ENCODE measurements at regions not wholly inside any gene's neighbourhood (a gene's known extent, or its start where the extent isn't known, plus 50 kb on each side); places are given as distances from the start of the nearest gene placed in this dataset.

GRCh38 chr7:52656098-52656497 lies 379.3 kb upstream of the POM121L12 start:
- 21% methylated on average over 3 of the region's 3 CpGs for WGBS
- no peaks in the 10 kb centered on the region for H3K36me3 ChIP-seq
- H3K9me3 ChIP-seq = no peaks in the 10 kb centered on the region
- TF ChIP-seq POLR2AphosphoS5 (IDR thresholded peaks at IDR 0.05) = peak; percentile 31
- no peak for TF ChIP-seq CTCF (IDR thresholded peaks at IDR 0.05)
- TF ChIP-seq POLR2A (IDR thresholded peaks at IDR 0.05) = no peak
- no peak overlapping the region for H3K4me3 ChIP-seq
- no peak for DNase-seq (ENCODE audit: low spot score)
- H3K27ac ChIP-seq = no peak overlapping the region
- H3K4me1 ChIP-seq (replicated peaks) = no peaks in the 10 kb centered on the region
- H3K27me3 ChIP-seq (replicated peaks; ENCODE audit: insufficient read depth) = no peaks in the 10 kb centered on the region
- intact Hi-C loops (cut with DNase I) = no loop called here

- no peaks in the 10 kb centered on the region for H3K9me3 ChIP-seq
- no peak overlapping the region for H3K27ac ChIP-seq
- DNase-seq (ENCODE audit: low spot score) = no peak
- H3K27me3 ChIP-seq (replicated peaks; ENCODE audit: insufficient read depth) = no peaks in the 10 kb centered on the region
- TF ChIP-seq POLR2A (IDR thresholded peaks at IDR 0.05) (no peak), POLR2AphosphoS5 (IDR thresholded peaks at IDR 0.05) (no peak), CTCF (IDR thresholded peaks at IDR 0.05) (no peak)
- intact Hi-C loops (cut with DNase I) = no loop called here
- no peak overlapping the region for H3K4me3 ChIP-seq
- WGBS = 84% methylated on average over 1 of the region's 1 CpG
- no peaks in the 10 kb centered on the region for H3K36me3 ChIP-seq
- H3K4me1 ChIP-seq (replicated peaks) = no peaks in the 10 kb centered on the region
These were observed 382.8 kb upstream of the POM121L12 start for GRCh38 chr7:52652621-52653020.

- 84% methylated on average over 1 of the region's 1 CpG for WGBS
- no peaks in the 10 kb centered on the region for H3K36me3 ChIP-seq
These were observed 386.6 kb upstream of the POM121L12 start for GRCh38 chr7:52648872-52649271.

GRCh38 chr7:52647046-52647445 lies 388.4 kb upstream of the POM121L12 start:
- WGBS = 0% methylated on average over 1 of the region's 1 CpG
- Histone ChIP-seq H3K9me3 (no peaks in the 10 kb centered on the region), H3K4me1 (replicated peaks) (no peaks in the 10 kb centered on the region), H3K27me3 (replicated peaks; ENCODE audit: insufficient read depth) (no peaks in the 10 kb centered on the region), H3K36me3 (no peaks in the 10 kb centered on the region), H3K4me3 (no peak overlapping the region), H3K27ac (no peak overlapping the region)
- intact Hi-C loops (cut with DNase I) = no loop called here
- no peak for DNase-seq (ENCODE audit: low spot score)
- TF ChIP-seq CTCF (IDR thresholded peaks at IDR 0.05) (no peak), POLR2AphosphoS5 (IDR thresholded peaks at IDR 0.05) (no peak), POLR2A (IDR thresholded peaks at IDR 0.05) (no peak)

More at GRCh38 chr7:52648872-52649271, 386.6 kb upstream of the POM121L12 start:
- Histone ChIP-seq H3K27me3 (replicated peaks; ENCODE audit: insufficient read depth) (no peaks in the 10 kb centered on the region), H3K4me1 (replicated peaks) (no peaks in the 10 kb centered on the region), H3K27ac (no peak overlapping the region), H3K9me3 (no peaks in the 10 kb centered on the region), H3K4me3 (no peak overlapping the region)
- TF ChIP-seq POLR2AphosphoS5 (IDR thresholded peaks at IDR 0.05) (no peak), POLR2A (IDR thresholded peaks at IDR 0.05) (no peak), CTCF (IDR thresholded peaks at IDR 0.05) (no peak)
- no peak for DNase-seq (ENCODE audit: low spot score)
- intact Hi-C loops (cut with DNase I) = no loop called here

- TF ChIP-seq POLR2A (IDR thresholded peaks at IDR 0.05) = no peak
- TF ChIP-seq CTCF (IDR thresholded peaks at IDR 0.05) = no peak
- TF ChIP-seq POLR2AphosphoS5 (IDR thresholded peaks at IDR 0.05) = no peak
- Histone ChIP-seq H3K4me3 (no peak overlapping the region), H3K4me1 (replicated peaks) (no peaks in the 10 kb centered on the region), H3K36me3 (no peaks in the 10 kb centered on the region), H3K9me3 (no peaks in the 10 kb centered on the region), H3K27ac (no peak overlapping the region), H3K27me3 (replicated peaks; ENCODE audit: insufficient read depth) (no peaks in the 10 kb centered on the region)
- intact Hi-C loops (cut with DNase I) = no loop called here
- no peak for DNase-seq (ENCODE audit: low spot score)
- 77% methylated on average over 4 of the region's 4 CpGs for WGBS
These were observed 395.5 kb upstream of the POM121L12 start for GRCh38 chr7:52639981-52640380.
